ENCODE measurements at regions not wholly inside any gene's neighbourhood (a gene's known extent, or its start where the extent isn't known, plus 50 kb on each side); places are given as distances from the start of the nearest gene placed in this dataset.

GRCh38 chr6:15904651-15905376 lies 224.1 kb upstream of the MYLIP start:
- 78% methylated on average over 6 of the region's 6 CpGs for WGBS, 2 donors
- Histone ChIP-seq H3K9me3 (no peaks in the 10 kb centered on the region), H3K27me3 (no peaks in the 10 kb centered on the region), H3K27ac (no peak overlapping the region), H3K36me3 (replicated peaks in 1 of 2; ENCODE audit: insufficient read depth in 1 of 2, low read depth in 2 of 2) (no peaks in the 10 kb centered on the region), H3K4me1 (peaks cover 6% of the 10 kb centered on the region), H3K4me3 (no peak overlapping the region)
- ATAC-seq (no peak), DNase-seq (no peak)
- TF ChIP-seq POLR2A (IDR thresholded peaks at IDR 0.05) (no peak), CTCF (IDR thresholded peaks at IDR 0.05) (no peak)
- intact Hi-C loops (cut with DNase I), result no loop called here

- Histone ChIP-seq H3K4me1 (peaks cover 10% of the 10 kb centered on the region), H3K27me3 (no peaks in the 10 kb centered on the region), H3K4me3 (no peak overlapping the region), H3K36me3 (replicated peaks in 1 of 2; ENCODE audit: insufficient read depth in 1 of 2, low read depth in 2 of 2) (no peaks in the 10 kb centered on the region), H3K9me3 (no peaks in the 10 kb centered on the region), H3K27ac (no peak overlapping the region)
- ATAC-seq (no peak), DNase-seq (peak in 1 of 4 donors; percentile 25)
- 62 to 71% methylated on average over 13 of the region's 13 CpGs for WGBS, 2 donors
- intact Hi-C loops (cut with DNase I), result no loop called here
- TF ChIP-seq POLR2A (IDR thresholded peaks at IDR 0.05), result no peak
- TF ChIP-seq CTCF (IDR thresholded peaks at IDR 0.05), result no peak
These were observed 227.5 kb upstream of the MYLIP start for GRCh38 chr6:15901141-15902115.

- Histone ChIP-seq H3K4me3 (no peak overlapping the region), H3K27ac (no peak overlapping the region), H3K27me3 (no peaks in the 10 kb centered on the region), H3K9me3 (no peaks in the 10 kb centered on the region), H3K4me1 (peaks cover 10% of the 10 kb centered on the region), H3K36me3 (replicated peaks in 1 of 2; ENCODE audit: insufficient read depth in 1 of 2, low read depth in 2 of 2) (no peaks in the 10 kb centered on the region)
- no peak for DNase-seq
- TF ChIP-seq CTCF (IDR thresholded peaks at IDR 0.05) (no peak), POLR2A (IDR thresholded peaks at IDR 0.05) (no peak)
- ATAC-seq, result no peak
- intact Hi-C loops (cut with DNase I), result no loop called here
- WGBS, 2 donors, result 0 to 74% methylated on average over 1 of the region's 1 CpG
These were observed 230.2 kb upstream of the MYLIP start for GRCh38 chr6:15898693-15899092.

- peak; percentile 65 for ATAC-seq
- TF ChIP-seq CTCF (IDR thresholded peaks at IDR 0.05), result no peak
These were observed 231.6 kb upstream of the MYLIP start for GRCh38 chr6:15897063-15897876.

More at GRCh38 chr6:15897063-15897876, 231.6 kb upstream of the MYLIP start:
- Histone ChIP-seq H3K4me1 (peaks cover 10% of the 10 kb centered on the region), H3K36me3 (replicated peaks in 1 of 2; ENCODE audit: insufficient read depth in 1 of 2, low read depth in 2 of 2) (no peaks in the 10 kb centered on the region), H3K9me3 (no peaks in the 10 kb centered on the region), H3K4me3 (no peak overlapping the region), H3K27me3 (no peaks in the 10 kb centered on the region), H3K27ac (peak overlapping the region in 2 of 4 donors; percentile 35 to 56)
- DNase-seq, result peak; percentile 15 to 55 (median 24)
- intact Hi-C loops (cut with DNase I), result no loop called here
- 35 to 43% methylated on average over 8 of the region's 8 CpGs for WGBS, 2 donors

All from body of pancreas (tissue), 4 donors.